ENCODE measurements at regions not wholly inside any gene's neighbourhood (a gene's known extent, or its start where the extent isn't known, plus 50 kb on each side); places are given as distances from the start of the nearest gene placed in this dataset.

DNA sequence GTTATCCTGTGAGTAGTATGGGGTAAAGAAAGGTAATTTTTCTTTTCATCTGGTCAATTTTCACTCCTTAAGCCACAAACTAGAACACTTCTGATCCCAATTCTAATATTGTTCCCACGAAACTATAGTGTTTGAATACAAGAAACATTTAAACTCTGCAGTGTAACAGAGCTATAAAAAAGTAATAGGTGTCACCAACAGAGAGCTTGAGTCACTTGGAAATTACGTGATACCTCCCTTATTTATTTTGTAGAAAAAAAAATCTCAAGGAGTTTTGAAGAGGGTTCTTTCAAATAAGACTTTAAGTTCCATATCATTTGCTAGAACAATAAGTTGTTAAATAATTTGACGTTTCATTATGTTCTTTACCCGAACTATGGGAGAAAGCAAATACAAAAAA lies 959.4 kb downstream of the JRKL start:
- no peak overlapping the region for H3K4me3 ChIP-seq (ENCODE audit: control insufficient read depth, low read depth, low read length)
- DNase-seq (ENCODE audit: low read depth), result no peak
- TF ChIP-seq, protein P1, sequence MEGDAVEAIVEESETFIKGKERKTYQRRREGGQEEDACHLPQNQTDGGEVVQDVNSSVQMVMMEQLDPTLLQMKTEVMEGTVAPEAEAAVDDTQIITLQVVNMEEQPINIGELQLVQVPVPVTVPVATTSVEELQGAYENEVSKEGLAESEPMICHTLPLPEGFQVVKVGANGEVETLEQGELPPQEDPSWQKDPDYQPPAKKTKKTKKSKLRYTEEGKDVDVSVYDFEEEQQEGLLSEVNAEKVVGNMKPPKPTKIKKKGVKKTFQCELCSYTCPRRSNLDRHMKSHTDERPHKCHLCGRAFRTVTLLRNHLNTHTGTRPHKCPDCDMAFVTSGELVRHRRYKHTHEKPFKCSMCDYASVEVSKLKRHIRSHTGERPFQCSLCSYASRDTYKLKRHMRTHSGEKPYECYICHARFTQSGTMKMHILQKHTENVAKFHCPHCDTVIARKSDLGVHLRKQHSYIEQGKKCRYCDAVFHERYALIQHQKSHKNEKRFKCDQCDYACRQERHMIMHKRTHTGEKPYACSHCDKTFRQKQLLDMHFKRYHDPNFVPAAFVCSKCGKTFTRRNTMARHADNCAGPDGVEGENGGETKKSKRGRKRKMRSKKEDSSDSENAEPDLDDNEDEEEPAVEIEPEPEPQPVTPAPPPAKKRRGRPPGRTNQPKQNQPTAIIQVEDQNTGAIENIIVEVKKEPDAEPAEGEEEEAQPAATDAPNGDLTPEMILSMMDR (IDR thresholded peaks at IDR 0.05; ENCODE audit: control insufficient read depth, insufficient read depth, low read depth, low read length, missing control alignments), result no peak

DNA sequence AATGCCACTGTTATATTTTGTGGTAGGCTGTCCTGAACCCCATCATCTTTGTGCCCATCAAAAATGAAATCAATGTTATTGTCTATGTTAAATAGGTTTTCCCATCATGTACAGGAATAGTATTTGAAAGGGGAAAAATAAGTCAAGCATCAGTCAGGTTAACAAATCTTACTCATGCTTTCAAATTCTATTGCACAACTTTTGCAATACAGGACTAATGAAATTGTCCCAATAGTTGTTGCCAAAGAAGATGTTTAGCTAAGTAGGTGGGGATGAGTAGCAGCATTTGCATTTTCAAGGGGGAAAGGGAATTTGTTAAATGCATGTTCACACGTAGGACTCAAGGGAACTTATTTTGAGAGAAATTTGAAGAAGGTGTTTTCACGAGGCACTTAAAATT lies 962.1 kb downstream of the JRKL start:
- TF ChIP-seq, protein P1 (IDR thresholded peaks at IDR 0.05; ENCODE audit: control insufficient read depth, insufficient read depth, low read depth, low read length, missing control alignments), result no peak
- no peak overlapping the region for H3K4me3 ChIP-seq (ENCODE audit: control insufficient read depth, low read depth, low read length)
- no peak for DNase-seq (ENCODE audit: low read depth)

DNA sequence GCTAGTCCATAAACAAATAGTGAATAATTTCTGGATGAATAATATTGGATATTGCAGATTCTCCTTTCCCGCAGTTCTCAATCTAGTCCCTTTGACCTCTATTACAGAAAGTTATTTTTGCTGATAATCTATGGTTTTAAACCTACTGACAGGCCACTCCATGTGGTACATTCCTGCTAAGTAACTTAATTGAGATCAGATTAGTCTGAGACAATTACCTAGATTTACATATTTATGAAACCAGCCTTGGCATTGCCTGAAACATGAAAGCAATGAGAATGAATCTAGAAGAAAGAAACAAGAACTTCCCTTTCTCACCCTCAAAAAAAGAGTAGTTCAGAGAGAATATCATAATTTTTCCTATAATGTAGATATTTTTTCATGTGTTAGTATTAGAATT lies 964.2 kb downstream of the JRKL start:
- no peak for DNase-seq (ENCODE audit: low read depth)
- TF ChIP-seq, protein P1 (IDR thresholded peaks at IDR 0.05; ENCODE audit: control insufficient read depth, insufficient read depth, low read depth, low read length, missing control alignments), result no peak
- no peak overlapping the region for H3K4me3 ChIP-seq (ENCODE audit: control insufficient read depth, low read depth, low read length)

DNA sequence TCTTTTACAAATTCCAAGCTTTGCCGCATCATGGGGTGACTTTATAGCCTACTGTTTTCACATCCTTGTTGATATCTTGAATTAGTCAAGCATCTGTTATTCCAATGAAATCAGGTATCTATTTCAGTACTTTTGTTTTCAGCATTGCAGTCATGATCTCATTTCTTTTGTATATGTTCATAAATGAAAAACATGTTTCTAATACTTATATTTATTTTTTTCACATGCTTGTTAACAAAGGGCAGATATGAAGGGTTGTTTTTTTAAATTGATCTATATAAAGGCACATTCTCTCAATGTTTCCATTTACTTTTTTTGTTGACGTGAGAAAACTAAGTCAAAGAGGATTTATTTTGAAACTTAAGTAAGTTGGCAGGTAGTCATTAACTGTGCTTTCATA lies 964.8 kb downstream of the JRKL start:
- no peak for DNase-seq (ENCODE audit: low read depth)
- TF ChIP-seq, protein P1 (IDR thresholded peaks at IDR 0.05; ENCODE audit: control insufficient read depth, insufficient read depth, low read depth, low read length, missing control alignments), result no peak
- H3K4me3 ChIP-seq (ENCODE audit: control insufficient read depth, low read depth, low read length), result no peak overlapping the region

DNA sequence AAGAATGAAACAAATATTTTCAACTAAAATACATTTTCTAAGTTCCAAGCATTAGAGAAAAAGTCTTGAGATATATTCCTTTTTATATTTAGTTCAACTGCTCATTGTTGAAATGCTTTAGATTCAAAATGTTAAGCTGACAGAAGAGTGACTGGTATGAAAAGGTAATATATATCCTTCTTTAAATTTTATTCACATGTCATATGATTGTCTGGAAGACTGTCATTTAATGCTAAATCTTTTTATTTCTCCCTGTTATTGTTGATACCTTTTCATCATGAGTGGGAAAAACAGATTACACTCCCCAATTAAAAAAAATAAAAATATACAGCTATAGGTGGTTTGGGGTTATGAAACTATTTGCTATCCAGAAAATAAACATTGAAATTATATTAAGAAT lies 965.4 kb downstream of the JRKL start:
- H3K4me3 ChIP-seq (ENCODE audit: control insufficient read depth, low read depth, low read length), result no peak overlapping the region
- DNase-seq (ENCODE audit: low read depth), result no peak

DNA sequence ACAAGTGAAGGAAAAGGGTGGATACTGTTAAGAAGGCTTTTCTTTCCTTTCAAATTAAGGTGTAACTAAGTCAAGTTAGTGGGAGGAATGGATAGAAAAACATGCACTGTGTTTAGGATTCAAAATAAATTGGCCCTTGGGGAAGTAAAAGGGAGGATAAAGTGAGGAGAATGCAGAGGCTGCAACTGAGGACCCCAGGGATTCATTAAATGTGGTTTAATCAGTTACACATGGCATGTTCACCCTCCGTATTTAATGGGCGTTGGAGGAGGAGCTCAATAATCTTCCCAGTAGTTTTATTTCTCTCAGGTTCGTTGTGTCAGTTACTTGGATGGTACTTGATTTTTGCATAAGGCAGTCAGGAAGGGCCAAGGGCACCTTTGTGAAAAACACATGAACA lies 966.3 kb downstream of the JRKL start:
- H3K4me3 ChIP-seq (ENCODE audit: control insufficient read depth, low read depth, low read length), result no peak overlapping the region
- no peak for DNase-seq (ENCODE audit: low read depth)
- TF ChIP-seq, protein P1 (IDR thresholded peaks at IDR 0.05; ENCODE audit: control insufficient read depth, insufficient read depth, low read depth, low read length, missing control alignments), result no peak

More for the DNA sequence above, 965.4 kb downstream of the JRKL start:
- TF ChIP-seq, protein P1 (IDR thresholded peaks at IDR 0.05; ENCODE audit: control insufficient read depth, insufficient read depth, low read depth, low read length, missing control alignments), result no peak

DNA sequence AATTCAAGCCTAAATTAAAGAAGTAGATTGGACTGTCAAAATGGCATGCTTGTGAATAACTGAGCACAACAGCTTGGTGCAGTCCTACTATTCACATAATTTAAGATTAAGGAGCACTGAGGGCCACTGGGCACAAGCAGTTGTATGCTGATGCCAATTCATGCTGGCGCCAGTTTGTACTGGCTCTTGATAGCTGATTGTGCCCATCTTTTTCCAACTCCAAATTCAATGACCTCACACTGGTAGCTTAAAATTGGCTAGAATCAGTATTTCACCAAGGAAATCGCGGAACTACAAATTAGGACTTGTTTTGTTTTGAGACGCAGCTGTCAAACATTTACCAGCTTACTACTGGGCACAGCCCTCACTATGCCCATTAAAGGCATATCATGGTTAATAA lies 969.2 kb downstream of the JRKL start:
- no peak overlapping the region for H3K4me3 ChIP-seq (ENCODE audit: control insufficient read depth, low read depth, low read length)
- DNase-seq (ENCODE audit: low read depth), result no peak
- TF ChIP-seq, protein P1 (IDR thresholded peaks at IDR 0.05; ENCODE audit: control insufficient read depth, insufficient read depth, low read depth, low read length, missing control alignments), result no peak
